Osteocyte (in vitro differentiated cells): ENCODE measurements at regions not wholly inside any gene's neighbourhood (a gene's known extent, or its start where the extent isn't known, plus 50 kb on each side); places are given as distances from the start of the nearest gene placed in this dataset.

ENCODE experiments used
- DNase-seq: peaks from one replicate; pipeline ENCODE4 v3.0.0; 2021; ENCODE audit warnings: mixed read lengths; ENCODE audit not compliant: unreplicated experiment; ENCODE audit errors: extremely low spot score
- H3K27ac Mint-ChIP-seq: one replicate; pipeline ENCODE4 v1.8.0; 2021; ENCODE audit warnings: mild to moderate bottlenecking, mixed read lengths; ENCODE audit not compliant: unreplicated experiment
- H3K27me3 Mint-ChIP-seq: one replicate; pipeline ENCODE4 v1.8.0; 2021; ENCODE audit warnings: mixed read lengths; ENCODE audit not compliant: unreplicated experiment
- H3K36me3 Mint-ChIP-seq: one replicate; pipeline ENCODE4 v1.8.0; 2021; ENCODE audit warnings: mixed read lengths; ENCODE audit not compliant: unreplicated experiment
- H3K4me1 Mint-ChIP-seq: one replicate; pipeline ENCODE4 v1.8.0; 2021; ENCODE audit warnings: mixed read lengths; ENCODE audit not compliant: unreplicated experiment
- H3K4me3 Mint-ChIP-seq: one replicate; pipeline ENCODE4 v1.8.0; 2021; ENCODE audit warnings: mild to moderate bottlenecking, moderate library complexity, mixed read lengths; ENCODE audit not compliant: unreplicated experiment
- H3K9me3 Mint-ChIP-seq: one replicate; pipeline ENCODE4 v1.8.0; 2021; ENCODE audit warnings: mixed read lengths; ENCODE audit not compliant: unreplicated experiment
- TF ChIP-seq, protein P1 (sequence below): fragments of 200-600 bp; sonication (generic); IDR thresholded peaks from 2 replicates; pipeline ENCODE4 v1.5.0; 2021; ENCODE audit warnings: antibody characterized with exemption, mild to moderate bottlenecking, moderate library complexity

DNA sequence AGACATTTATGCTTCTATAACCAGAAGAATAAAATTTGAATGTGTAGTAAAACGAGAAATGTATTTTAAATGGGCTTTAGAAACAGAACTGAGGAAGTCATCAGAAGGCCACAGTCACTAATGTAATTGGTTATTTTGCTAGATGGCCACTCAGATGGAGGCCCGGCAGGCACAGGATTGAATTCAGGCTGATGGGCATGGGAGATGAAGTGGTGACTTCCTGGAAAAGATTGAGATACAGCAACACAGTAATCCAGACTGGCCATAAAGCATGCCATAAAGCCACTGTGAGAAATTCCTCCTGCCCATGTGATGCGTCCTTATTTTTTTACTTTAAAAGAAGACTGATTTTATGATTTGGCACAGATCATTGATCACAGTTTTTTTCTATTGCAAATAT lies 297.7 kb downstream of the ICOS start:
- Mint-ChIP-seq H3K9me3 (no peaks in the 10 kb centered on the region), H3K4me3 (no peak overlapping the region), H3K36me3 (no peaks in the 10 kb centered on the region), H3K27ac (no peak overlapping the region), H3K27me3 (peaks cover 19% of the 10 kb centered on the region), H3K4me1 (no peaks in the 10 kb centered on the region)
- TF ChIP-seq, protein P1, sequence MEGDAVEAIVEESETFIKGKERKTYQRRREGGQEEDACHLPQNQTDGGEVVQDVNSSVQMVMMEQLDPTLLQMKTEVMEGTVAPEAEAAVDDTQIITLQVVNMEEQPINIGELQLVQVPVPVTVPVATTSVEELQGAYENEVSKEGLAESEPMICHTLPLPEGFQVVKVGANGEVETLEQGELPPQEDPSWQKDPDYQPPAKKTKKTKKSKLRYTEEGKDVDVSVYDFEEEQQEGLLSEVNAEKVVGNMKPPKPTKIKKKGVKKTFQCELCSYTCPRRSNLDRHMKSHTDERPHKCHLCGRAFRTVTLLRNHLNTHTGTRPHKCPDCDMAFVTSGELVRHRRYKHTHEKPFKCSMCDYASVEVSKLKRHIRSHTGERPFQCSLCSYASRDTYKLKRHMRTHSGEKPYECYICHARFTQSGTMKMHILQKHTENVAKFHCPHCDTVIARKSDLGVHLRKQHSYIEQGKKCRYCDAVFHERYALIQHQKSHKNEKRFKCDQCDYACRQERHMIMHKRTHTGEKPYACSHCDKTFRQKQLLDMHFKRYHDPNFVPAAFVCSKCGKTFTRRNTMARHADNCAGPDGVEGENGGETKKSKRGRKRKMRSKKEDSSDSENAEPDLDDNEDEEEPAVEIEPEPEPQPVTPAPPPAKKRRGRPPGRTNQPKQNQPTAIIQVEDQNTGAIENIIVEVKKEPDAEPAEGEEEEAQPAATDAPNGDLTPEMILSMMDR, result no peak
- no peak for DNase-seq

DNA sequence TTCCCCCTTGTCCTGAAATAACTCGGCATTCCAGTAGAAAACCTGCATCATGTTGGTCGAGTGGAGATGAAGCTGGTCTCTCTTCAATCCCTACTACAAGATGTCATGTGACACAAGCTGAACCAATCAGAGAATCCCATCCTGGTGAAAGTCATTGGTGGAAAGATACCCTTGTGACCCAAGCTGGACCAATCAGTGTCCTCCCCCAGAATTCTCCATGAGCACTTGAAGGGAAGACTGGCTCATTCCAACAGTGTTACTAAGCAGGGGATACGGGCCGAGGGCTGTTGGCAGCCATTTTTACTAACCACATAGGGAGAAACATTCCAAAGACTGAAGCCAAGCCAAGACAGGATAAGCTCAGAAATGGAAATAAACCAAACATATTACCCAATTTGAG lies 298.3 kb downstream of the ICOS start:
- Mint-ChIP-seq H3K9me3 (no peaks in the 10 kb centered on the region), H3K27me3 (peaks cover 17% of the 10 kb centered on the region), H3K4me3 (no peak overlapping the region), H3K27ac (no peak overlapping the region), H3K36me3 (no peaks in the 10 kb centered on the region), H3K4me1 (no peaks in the 10 kb centered on the region)
- TF ChIP-seq, protein P1, result no peak
- DNase-seq, result no peak

DNA sequence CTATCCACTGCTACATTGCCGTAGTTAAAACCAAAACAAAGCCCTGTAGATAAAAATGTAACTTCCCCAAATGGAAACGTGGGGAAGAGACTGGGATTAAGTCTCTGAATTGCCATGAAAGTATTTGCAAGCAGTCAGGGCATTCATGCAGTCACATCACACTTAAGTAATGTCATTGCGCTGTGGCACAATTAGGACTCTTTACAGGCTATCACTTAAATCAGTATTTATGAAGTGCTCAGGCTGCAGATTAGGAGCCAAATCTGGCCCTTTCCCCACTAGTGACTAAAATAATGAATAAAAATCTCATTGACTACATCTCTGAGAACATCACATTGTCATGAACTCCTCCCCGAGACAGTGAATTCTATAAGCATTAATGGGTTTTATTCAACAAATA lies 300.9 kb downstream of the ICOS start:
- no peak for DNase-seq
- Mint-ChIP-seq H3K9me3 (no peaks in the 10 kb centered on the region), H3K4me3 (no peak overlapping the region), H3K27ac (no peak overlapping the region), H3K36me3 (no peaks in the 10 kb centered on the region), H3K27me3 (peaks cover 13% of the 10 kb centered on the region), H3K4me1 (no peaks in the 10 kb centered on the region)
- TF ChIP-seq, protein P1, result no peak

DNA sequence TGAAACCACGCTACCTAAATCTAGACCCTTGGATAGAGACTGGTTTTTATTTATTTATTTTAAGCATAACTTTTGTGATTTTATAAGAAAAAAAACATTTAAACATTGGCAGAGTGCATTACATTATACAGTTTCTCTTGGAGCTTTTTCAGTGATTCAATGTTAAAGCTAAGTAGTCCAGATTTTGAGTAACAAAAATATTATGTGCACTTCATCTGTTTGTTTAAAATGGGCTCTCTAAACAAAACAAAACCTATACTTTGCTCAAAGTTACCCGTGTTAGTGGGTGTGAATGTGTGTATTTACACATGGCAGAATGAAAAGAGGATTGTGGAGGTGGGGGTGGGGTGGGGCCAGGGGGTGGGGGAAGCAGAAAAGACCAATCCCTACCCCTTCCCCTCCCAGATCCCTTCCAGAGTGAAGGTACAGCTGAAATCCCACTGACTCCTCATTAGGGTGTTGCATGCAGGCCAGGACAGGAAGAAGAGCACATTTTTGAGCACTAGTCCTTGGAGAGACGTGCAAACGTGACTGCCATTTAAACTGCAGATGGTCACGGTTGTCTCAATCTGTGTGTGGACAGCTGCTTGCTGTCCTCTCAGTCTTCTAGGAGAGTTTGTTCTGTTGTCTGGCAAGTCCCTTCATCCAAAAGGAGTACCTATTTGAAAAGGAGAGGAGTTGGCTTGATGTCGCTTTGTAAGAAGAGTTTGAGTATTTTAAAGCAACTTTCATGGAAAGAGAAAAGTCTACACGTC lies 303.0 kb downstream of the ICOS start:
- Mint-ChIP-seq H3K27me3 (peaks cover 10% of the 10 kb centered on the region), H3K4me3 (no peak overlapping the region), H3K4me1 (no peaks in the 10 kb centered on the region), H3K36me3 (no peaks in the 10 kb centered on the region), H3K27ac (no peak overlapping the region), H3K9me3 (no peaks in the 10 kb centered on the region)
- DNase-seq, result no peak
- TF ChIP-seq, protein P1, result no peak

DNA sequence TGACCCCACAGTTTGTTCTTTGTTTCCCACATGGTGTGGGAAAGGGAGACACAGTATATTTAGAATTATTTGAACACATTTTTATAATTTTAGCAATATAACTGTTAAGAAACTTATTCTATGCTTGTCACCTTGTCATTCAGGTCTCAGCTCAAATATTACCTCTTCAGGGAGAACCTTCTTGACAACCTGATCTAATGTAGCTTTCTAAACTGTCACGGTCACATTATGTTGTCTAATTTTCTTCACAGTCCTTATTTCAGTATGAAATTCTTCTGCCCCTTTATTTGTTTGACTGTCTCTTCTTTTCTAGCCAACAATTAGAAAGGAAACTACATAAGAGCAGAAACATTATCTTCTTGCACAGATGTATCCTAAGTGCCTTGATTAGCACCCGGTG lies 304.3 kb upstream of the PARD3B start:
- Mint-ChIP-seq H3K27me3 (peaks cover 10% of the 10 kb centered on the region), H3K36me3 (no peaks in the 10 kb centered on the region), H3K4me3 (no peak overlapping the region), H3K4me1 (no peaks in the 10 kb centered on the region), H3K9me3 (no peaks in the 10 kb centered on the region), H3K27ac (no peak overlapping the region)
- TF ChIP-seq, protein P1, result no peak
- no peak for DNase-seq
